Panc1 (cell line): ENCODE measurements at regions not wholly inside any gene's neighbourhood (a gene's known extent, or its start where the extent isn't known, plus 50 kb on each side); places are given as distances from the start of the nearest gene placed in this dataset.
"Not testable (repeated sequence)": the region's sequence is repeated elsewhere in the genome, so short reads cannot be mapped to it uniquely, and the experiment has no call there.

Experiments
- CTCF ChIP-seq: fragments of 450-650 bp; IDR thresholded peaks from 2 replicates; pipeline ENCODE4 v1.5.1; 2017; ENCODE audit warnings: mild to moderate bottlenecking
- POLR2AphosphoS5 ChIP-seq: IDR thresholded peaks from 2 replicates; pipeline ENCODE4 v1.6.1; 2012; ENCODE audit warnings: mild to moderate bottlenecking, low read depth, low read length, moderate library complexity
- REST ChIP-seq, 2 experiments: IDR thresholded peaks; 2 replicates each; pipeline ENCODE4 v1.6.1; 2011 to 2012; ENCODE audit warnings: low read depth in 2 of 2, control low read depth in 1 of 2, low read length in 1 of 2, mild to moderate bottlenecking in 1 of 2, moderate library complexity in 1 of 2; ENCODE audit not compliant: insufficient read depth in 1 of 2

GRCh38 chr13:31584221-31584620 lies 155.1 kb upstream of the RXFP2 start:
- TF ChIP-seq CTCF; POLR2AphosphoS5; REST (IDR thresholded peaks at IDR 0.05; ENCODE audit: insufficient read depth in 1 of 2, low read depth in 2 of 2, low read length in 1 of 2): not testable (repeated sequence)
